ENCODE measurements at regions not wholly inside any gene's neighbourhood (a gene's known extent, or its start where the extent isn't known, plus 50 kb on each side); places are given as distances from the start of the nearest gene placed in this dataset.

GRCh38 chr1:238401144-238401543 lies 510.4 kb upstream of the ZP4 start:
- WGBS (ENCODE audit: low lambda C conversion rate) = 16% methylated on average over 4 of the region's 4 CpGs
- Histone ChIP-seq H3K79me2 (ENCODE audit: insufficient read depth, low read length) (no peaks in the 10 kb centered on the region), H4K20me1 (ENCODE audit: insufficient read depth, low read length) (no peaks in the 10 kb centered on the region), H3K9me3 (ENCODE audit: low read length) (peaks cover 90% of the 10 kb centered on the region), H3K36me3 (replicated peaks in 1 of 2; ENCODE audit: control insufficient read depth in 1 of 2, insufficient read depth in 2 of 2, low read length in 2 of 2) (no peaks in the 10 kb centered on the region), H3K9ac (ENCODE audit: insufficient read depth, low read depth, low read length) (no peak overlapping the region), H3K27me3 (ENCODE audit: control insufficient read depth in 1 of 2, insufficient read depth in 2 of 2, low read length in 2 of 2) (no peaks in the 10 kb centered on the region), H3K4me2 (ENCODE audit: low read depth, low read length) (no peak overlapping the region), H3K27ac (ENCODE audit: extremely low read length, insufficient read depth, low read length) (no peak overlapping the region), H2AFZ (ENCODE audit: low read length) (no peak overlapping the region), H3K4me1 (ENCODE audit: insufficient read depth, low read length) (no peaks in the 10 kb centered on the region), H3K4me3 (replicated peaks in 1 of 3; ENCODE audit: insufficient read depth in 1 of 3, low read depth in 2 of 3, low read length in 3 of 3) (no peak overlapping the region)
- ATAC-seq = no peak
- intact Hi-C loops (cut with micrococcal nuclease; ENCODE audit: unreplicated experiment) = no loop called here
- CTCF ChIA-PET (ENCODE audit: low intra/inter-chr PET ratio, low total read pairs) = no interaction called here
- no peak for DNase-seq (ENCODE audit: low spot score)
- in situ Hi-C loops (cut with HindIII; ENCODE audit: extremely low pct_ligation_motif_present, low pct_unique_long_range_greater_than_20kb) = no loop called here
- TF ChIP-seq TIGD3 (CRISPR knock-in tag; IDR thresholded peaks at IDR 0.05; ENCODE audit: borderline replicate concordance) (no peak), NKX3-1 (CRISPR knock-in tag; IDR thresholded peaks at IDR 0.05) (no peak), ZNF451 (CRISPR knock-in tag; IDR thresholded peaks at IDR 0.05) (no peak), RFX1 (IDR thresholded peaks at IDR 0.05) (no peak), ZNF775 (CRISPR knock-in tag; IDR thresholded peaks at IDR 0.05; ENCODE audit: borderline replicate concordance) (no peak), PLRG1 (conservative IDR thresholded peaks at IDR 0.05) (no peak), PHF20 (CRISPR knock-in tag; IDR thresholded peaks at IDR 0.05) (no peak), JUNB (CRISPR knock-in tag; IDR thresholded peaks at IDR 0.05; ENCODE audit: borderline replicate concordance) (no peak)
- TF ChIP-seq, protein P1, sequence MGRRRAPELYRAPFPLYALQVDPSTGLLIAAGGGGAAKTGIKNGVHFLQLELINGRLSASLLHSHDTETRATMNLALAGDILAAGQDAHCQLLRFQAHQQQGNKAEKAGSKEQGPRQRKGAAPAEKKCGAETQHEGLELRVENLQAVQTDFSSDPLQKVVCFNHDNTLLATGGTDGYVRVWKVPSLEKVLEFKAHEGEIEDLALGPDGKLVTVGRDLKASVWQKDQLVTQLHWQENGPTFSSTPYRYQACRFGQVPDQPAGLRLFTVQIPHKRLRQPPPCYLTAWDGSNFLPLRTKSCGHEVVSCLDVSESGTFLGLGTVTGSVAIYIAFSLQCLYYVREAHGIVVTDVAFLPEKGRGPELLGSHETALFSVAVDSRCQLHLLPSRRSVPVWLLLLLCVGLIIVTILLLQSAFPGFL (CRISPR knock-in tag; IDR thresholded peaks at IDR 0.05) = no peak
- TF ChIP-seq, protein P2, sequence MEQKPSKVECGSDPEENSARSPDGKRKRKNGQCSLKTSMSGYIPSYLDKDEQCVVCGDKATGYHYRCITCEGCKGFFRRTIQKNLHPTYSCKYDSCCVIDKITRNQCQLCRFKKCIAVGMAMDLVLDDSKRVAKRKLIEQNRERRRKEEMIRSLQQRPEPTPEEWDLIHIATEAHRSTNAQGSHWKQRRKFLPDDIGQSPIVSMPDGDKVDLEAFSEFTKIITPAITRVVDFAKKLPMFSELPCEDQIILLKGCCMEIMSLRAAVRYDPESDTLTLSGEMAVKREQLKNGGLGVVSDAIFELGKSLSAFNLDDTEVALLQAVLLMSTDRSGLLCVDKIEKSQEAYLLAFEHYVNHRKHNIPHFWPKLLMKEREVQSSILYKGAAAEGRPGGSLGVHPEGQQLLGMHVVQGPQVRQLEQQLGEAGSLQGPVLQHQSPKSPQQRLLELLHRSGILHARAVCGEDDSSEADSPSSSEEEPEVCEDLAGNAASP (CRISPR knock-in tag; IDR thresholded peaks at IDR 0.05; ENCODE audit: borderline replicate concordance) = no peak
- POLR2A ChIA-PET = no interaction called here
- FAIRE-seq = no peak
- BruUV-seq (replicated peaks) = no TSS peak
